ENCODE measurements at regions not wholly inside any gene's neighbourhood (a gene's known extent, or its start where the extent isn't known, plus 50 kb on each side); places are given as distances from the start of the nearest gene placed in this dataset.

GRCh38 chr18:73768043-73768442, 379.6 kb downstream of the FBXO15 start:
- Histone ChIP-seq H3K9ac (ENCODE audit: extremely low read depth, insufficient read length, low read length) (no peak overlapping the region), H4K91ac (ENCODE audit: insufficient read length, low read depth, low read length) (no peak overlapping the region), H2BK20ac (ENCODE audit: low read depth, low read length, poor library complexity, severe bottlenecking) (no peak overlapping the region), H2BK5ac (ENCODE audit: insufficient read length, low read length) (no peak overlapping the region), H4K20me1 (ENCODE audit: control insufficient read depth, insufficient read depth, insufficient read length) (no peaks in the 10 kb centered on the region), H3K23ac (ENCODE audit: insufficient read length, low read depth, low read length) (no peak overlapping the region), H3K14ac (ENCODE audit: insufficient read depth, low read length) (no peak overlapping the region), H3K4me2 (ENCODE audit: insufficient read depth, insufficient read length, low read length) (no peak overlapping the region), H4K5ac (ENCODE audit: insufficient read length, low read depth, low read length) (no peak overlapping the region), H2AFZ (ENCODE audit: low read length) (no peak overlapping the region), H3T11ph (ENCODE audit: low read length) (no peak overlapping the region), H3K79me2 (ENCODE audit: insufficient read depth, low read length) (no peaks in the 10 kb centered on the region), H2BK15ac (ENCODE audit: low read depth, low read length) (no peak overlapping the region), H3K79me1 (ENCODE audit: insufficient read depth, low read depth, low read length, poor library complexity, severe bottlenecking) (no peaks in the 10 kb centered on the region), H3K23me2 (ENCODE audit: insufficient read length, low read depth, low read length, poor library complexity, severe bottlenecking) (no peaks in the 10 kb centered on the region), H3K56ac (ENCODE audit: insufficient read length, low read depth, low read length) (no peak overlapping the region), H3K4ac (ENCODE audit: low read depth, low read length) (no peak overlapping the region), H2BK120ac (ENCODE audit: low read depth, low read length, poor library complexity, severe bottlenecking) (no peak overlapping the region), H4K8ac (replicated peaks; ENCODE audit: insufficient read length, low read depth, low read length) (no peak overlapping the region), H3K18ac (ENCODE audit: insufficient read length, low read depth, low read length) (no peak overlapping the region), H3K9me3 (ENCODE audit: control insufficient read depth, low read depth, low read length) (no peaks in the 10 kb centered on the region), H2BK12ac (ENCODE audit: insufficient read length, low read depth, low read length) (no peak overlapping the region), H3K4me1 (ENCODE audit: insufficient read depth, low read length) (peaks cover 6% of the 10 kb centered on the region; the same call in 1 of the 2 replicates), H3K27ac (ENCODE audit: insufficient read length, low read depth, low read length) (no peak overlapping the region), H3K27me3 (ENCODE audit: insufficient read depth, low read length) (no peaks in the 10 kb centered on the region), H2AK5ac (ENCODE audit: insufficient read length, low read length) (no peak overlapping the region)
- no peak overlapping the region for H3K27ac Mint-ChIP-seq
- no peaks in the 10 kb centered on the region for H3K9me3 Mint-ChIP-seq
- H3K27me3 Mint-ChIP-seq (ENCODE audit: low read depth), result 0 out of 2 replicates have a peak, but pooled peaks cover 1% of the 10 kb centered on the region
- no peak overlapping the region for H3K4me3 Mint-ChIP-seq
- no CpG with 5 or more reads among the region's 6 CpGs for WGBS (ENCODE audit: extremely low coverage, insufficient read length, low lambda C conversion rate)
- peaks cover 14 to 22% of the 10 kb centered on the region in 2 experiments for H3K4me1 Mint-ChIP-seq
- no peak for DNase-seq
- no peaks in the 10 kb centered on the region for H3K36me3 Mint-ChIP-seq (ENCODE audit: insufficient read depth in 1 of 3, low read depth in 3 of 3)
- TF ChIP-seq CTCF (conservative IDR thresholded peaks at IDR 0.05), result no peak

Data from H9 (cell line).